Breast epithelium (tissue), 3 donors: ENCODE measurements at regions not wholly inside any gene's neighbourhood (a gene's known extent, or its start where the extent isn't known, plus 50 kb on each side); places are given as distances from the start of the nearest gene placed in this dataset.

Experiments
- CTCF ChIP-seq, 3 donors: fragments of 450-650 bp; IDR thresholded peaks; one replicate each; pipeline ENCODE4 v1.5.1; 2016 to 2017; ENCODE audit warnings: antibody characterized with exemption in 3 of 3, mild to moderate bottlenecking in 3 of 3, moderate library complexity in 3 of 3
- POLR2A ChIP-seq: fragments of 450-650 bp; IDR thresholded peaks from one replicate; pipeline ENCODE4 v1.6.1; 2016; ENCODE audit warnings: antibody characterized with exemption, mild to moderate bottlenecking, moderate library complexity
- POLR2AphosphoS5 ChIP-seq, 3 donors: sonication (generic); formaldehyde crosslinking; IDR thresholded peaks; one replicate each; pipeline ENCODE4 v1.6.1; 2017; ENCODE audit warnings: antibody characterized with exemption in 3 of 3

GRCh38 chr2:212721026-212721451 is 182.4 kb upstream of the ERBB4 start:
- TF ChIP-seq CTCF (IDR thresholded peaks at IDR 0.05) (no peak), POLR2A (no peak), POLR2AphosphoS5 (IDR thresholded peaks at IDR 0.05) (no peak)
